Psoas muscle (tissue), 7 donors: ENCODE measurements at regions not wholly inside any gene's neighbourhood (a gene's known extent, or its start where the extent isn't known, plus 50 kb on each side); places are given as distances from the start of the nearest gene placed in this dataset.

Experiments
- ATAC-seq, 4 donors: fragments of 200-7000 bp; cut with Tn5 transposase; one replicate each; pipeline ENCODE4 v1.9.1; 2020; ENCODE audit warnings: moderate library complexity in 3 of 4, mild to moderate bottlenecking in 2 of 4
- DNase-seq, 2 donors: peaks; one replicate each; pipeline ENCODE4 v3.0.0-alpha.2; 2020
- H3K27ac ChIP-seq: fragments of 200-600 bp; one replicate; pipeline ENCODE4 v1.8.0; 2022
- H3K27me3 ChIP-seq, 3 donors: fragments of 200-600 bp in 1 of 3; one replicate each; pipeline versions ENCODE4 v1.6.1 to v1.8.0; 2013 to 2022; ENCODE audit warnings: low read length in 2 of 3, mild to moderate bottlenecking in 2 of 3, moderate library complexity in 1 of 3; ENCODE audit not compliant: insufficient read depth in 3 of 3
- H3K36me3 ChIP-seq, 2 donors: fragments of 200-600 bp in 1 of 2; one replicate each; pipeline versions ENCODE4 v1.6.1 to v1.8.0; 2013 to 2022; ENCODE audit warnings: low read depth in 1 of 2, mild to moderate bottlenecking in 1 of 2, moderate library complexity in 1 of 2; ENCODE audit not compliant: insufficient read depth in 1 of 2
- H3K4me1 ChIP-seq: fragments of 200-600 bp; one replicate; pipeline ENCODE4 v1.8.0; 2022
- H3K4me3 ChIP-seq: fragments of 200-600 bp; one replicate; pipeline ENCODE4 v1.8.0; 2022; ENCODE audit warnings: mild to moderate bottlenecking
- H3K9me3 ChIP-seq: fragments of 200-600 bp; one replicate; pipeline ENCODE4 v1.8.0; 2022
- WGBS, 3 donors: extraction: QIAGEN DNeasy Blood & Tissue Kit; methylation state at CpG; one replicate each; pipeline versions ENCODE4 v1.1.6 to v1.1.7; 2013; 5-methylcytosine and 5-hydroxymethylcytosine counted together
- intact Hi-C, 2 donors: fragments of 100-400 bp; cut with DNase I; formaldehyde crosslinking; loops; one replicate each; pipeline versions ENCODE4 v1.11.0 to v1.14.2; 2022
- TF ChIP-seq, protein P1 (sequence below): fragments of 200-600 bp; IDR thresholded peaks from one replicate; pipeline ENCODE4 v1.8.0; 2022; ENCODE audit warnings: antibody characterized with exemption
- donor health status: healthy with polysubstance abuse.
- donor health status: DM: no; HTN: no; CAD: no; lungs with moderate emphysema.
- donor health status: Bipolar disorder and iron deficiency.
- donor health status: healthy.
- donor health status: DM: yes; HTN: yes; CAD: no.
- donor health status: DM: no; HTN: no; CAD: no.
- donor health status: DM: yes; HTN: yes; CAD: no.

DNA sequence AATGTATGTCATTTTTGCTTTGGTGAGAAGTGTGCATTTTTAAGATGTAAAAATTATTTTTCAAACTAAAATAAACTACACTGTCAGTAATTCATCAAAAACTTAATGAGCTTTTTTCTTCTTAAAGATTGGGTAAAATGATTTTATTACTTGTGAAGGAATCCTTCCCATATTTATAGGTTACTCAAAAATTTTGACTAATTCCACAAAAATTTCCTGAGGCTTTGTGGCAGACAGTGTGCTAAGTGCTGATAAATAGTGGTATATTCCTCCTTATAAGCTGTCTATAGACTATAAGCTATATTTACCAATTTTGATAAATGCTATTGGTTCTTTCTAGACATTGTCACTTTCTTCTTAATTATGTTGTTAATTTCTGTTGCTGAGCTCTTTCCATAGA lies 284.5 kb upstream of the SEMA6D start:
- Histone ChIP-seq H3K4me1 (no peaks in the 10 kb centered on the region), H3K9me3 (no peaks in the 10 kb centered on the region), H3K4me3 (no peak overlapping the region), H3K36me3 (no peaks in the 10 kb centered on the region), H3K27ac (no peak overlapping the region), H3K27me3 (no peaks in the 10 kb centered on the region)
- no peak for ATAC-seq
- intact Hi-C loops: no loop called here
- DNase-seq: no peak
- TF ChIP-seq, protein P1, sequence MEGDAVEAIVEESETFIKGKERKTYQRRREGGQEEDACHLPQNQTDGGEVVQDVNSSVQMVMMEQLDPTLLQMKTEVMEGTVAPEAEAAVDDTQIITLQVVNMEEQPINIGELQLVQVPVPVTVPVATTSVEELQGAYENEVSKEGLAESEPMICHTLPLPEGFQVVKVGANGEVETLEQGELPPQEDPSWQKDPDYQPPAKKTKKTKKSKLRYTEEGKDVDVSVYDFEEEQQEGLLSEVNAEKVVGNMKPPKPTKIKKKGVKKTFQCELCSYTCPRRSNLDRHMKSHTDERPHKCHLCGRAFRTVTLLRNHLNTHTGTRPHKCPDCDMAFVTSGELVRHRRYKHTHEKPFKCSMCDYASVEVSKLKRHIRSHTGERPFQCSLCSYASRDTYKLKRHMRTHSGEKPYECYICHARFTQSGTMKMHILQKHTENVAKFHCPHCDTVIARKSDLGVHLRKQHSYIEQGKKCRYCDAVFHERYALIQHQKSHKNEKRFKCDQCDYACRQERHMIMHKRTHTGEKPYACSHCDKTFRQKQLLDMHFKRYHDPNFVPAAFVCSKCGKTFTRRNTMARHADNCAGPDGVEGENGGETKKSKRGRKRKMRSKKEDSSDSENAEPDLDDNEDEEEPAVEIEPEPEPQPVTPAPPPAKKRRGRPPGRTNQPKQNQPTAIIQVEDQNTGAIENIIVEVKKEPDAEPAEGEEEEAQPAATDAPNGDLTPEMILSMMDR: no peak

DNA sequence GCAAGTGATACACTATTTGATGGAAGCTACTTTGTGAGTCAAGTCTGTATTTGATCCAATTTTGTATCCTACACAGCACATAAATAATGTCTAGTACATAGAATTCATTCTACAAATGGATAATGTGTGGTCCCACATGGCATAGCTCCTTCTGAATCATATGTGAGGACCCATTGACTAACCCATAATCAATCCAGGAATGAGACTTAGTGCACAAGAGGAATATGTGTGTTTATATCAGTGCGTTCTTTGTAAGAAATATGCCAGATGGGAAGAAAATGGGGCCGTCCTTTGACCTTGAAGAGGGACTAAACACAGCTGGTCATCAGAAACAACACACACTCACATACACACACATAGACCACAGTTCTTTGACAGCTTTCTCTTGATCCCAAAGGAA lies 282.7 kb upstream of the SEMA6D start:
- no peak overlapping the region for H3K4me3 ChIP-seq
- WGBS, 3 donors: 81 to 86% (median 84%) methylated on average over 2 of the region's 2 CpGs
- no peak for DNase-seq
- no peaks in the 10 kb centered on the region for H3K27me3 ChIP-seq
- H3K36me3 ChIP-seq: no peaks in the 10 kb centered on the region
- ATAC-seq: no peak
- H3K4me1 ChIP-seq: no peaks in the 10 kb centered on the region
- TF ChIP-seq, protein P1: no peak
- H3K27ac ChIP-seq: no peak overlapping the region
- no peaks in the 10 kb centered on the region for H3K9me3 ChIP-seq
- intact Hi-C loops: no loop called here

DNA sequence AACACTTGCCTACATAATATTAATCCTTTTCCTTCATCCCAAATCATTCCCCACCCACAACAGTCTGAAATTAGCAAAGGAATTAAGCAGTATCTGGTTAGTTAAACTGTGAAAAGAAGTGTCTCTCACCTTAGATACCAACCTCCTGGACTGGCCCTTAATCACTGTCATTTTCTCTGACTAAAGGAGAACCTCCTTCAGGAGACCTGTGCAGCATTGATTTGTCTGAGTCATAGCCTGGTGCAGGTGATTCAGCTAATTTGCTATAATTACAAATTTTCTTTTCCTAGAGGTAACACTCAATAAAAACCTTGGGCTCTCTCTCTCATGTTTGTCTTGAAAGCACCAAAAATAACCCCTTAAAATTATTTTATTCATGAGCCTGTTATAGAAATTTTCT lies 279.8 kb upstream of the SEMA6D start:
- ATAC-seq (no peak), DNase-seq (no peak)
- no peaks in the 10 kb centered on the region for H3K4me1 ChIP-seq
- no peaks in the 10 kb centered on the region for H3K36me3 ChIP-seq
- H3K27me3 ChIP-seq: no peaks in the 10 kb centered on the region
- H3K27ac ChIP-seq: no peak overlapping the region
- intact Hi-C loops: no loop called here
- no peaks in the 10 kb centered on the region for H3K9me3 ChIP-seq
- TF ChIP-seq, protein P1: no peak
- H3K4me3 ChIP-seq: no peak overlapping the region

DNA sequence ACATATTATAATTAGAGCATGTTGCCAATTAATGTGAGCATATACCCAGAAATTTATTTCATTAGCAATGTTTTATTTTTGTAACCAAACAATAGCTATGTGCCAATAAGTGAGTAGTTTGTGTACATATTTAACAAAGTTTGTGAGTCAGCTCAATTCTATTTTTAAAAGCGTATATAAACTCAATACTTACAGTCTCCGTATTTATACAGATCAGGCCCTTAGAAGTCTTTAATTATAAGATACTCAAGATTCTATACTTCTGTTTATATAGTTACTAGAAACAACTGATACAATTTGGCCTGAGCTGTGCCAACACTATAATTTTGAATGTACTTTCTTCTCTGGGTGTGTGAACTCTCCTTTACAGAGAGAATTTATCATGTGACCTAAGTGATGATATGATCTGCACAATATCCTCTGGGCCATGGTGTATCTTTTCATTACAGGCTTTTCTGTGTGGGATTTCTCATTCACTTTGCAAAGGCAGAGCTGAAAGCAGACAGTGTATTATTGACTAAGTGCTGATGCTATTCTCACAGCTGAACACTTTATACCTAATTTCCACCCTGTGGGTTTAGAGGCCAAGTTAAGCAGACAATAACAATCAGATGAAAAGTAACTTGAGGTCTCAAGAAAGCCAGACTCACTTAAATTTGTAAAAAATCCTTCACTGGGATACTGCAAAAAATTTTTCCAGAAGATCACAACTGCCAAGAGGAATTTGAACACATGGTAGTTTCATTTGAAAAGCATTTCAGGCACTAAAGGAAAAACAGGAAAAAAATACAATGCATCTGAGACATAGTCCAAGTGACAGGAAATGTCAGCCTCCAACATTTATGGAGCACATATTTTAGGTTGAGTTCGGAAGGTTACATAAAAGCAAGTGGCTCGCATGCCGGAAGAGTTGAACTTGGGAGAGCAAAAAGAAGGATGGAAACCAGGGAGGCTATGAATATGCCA lies 277.9 kb upstream of the SEMA6D start:
- 52 to 65% (median 64%) methylated on average over 5 of the region's 5 CpGs for WGBS, 3 donors
- no peaks in the 10 kb centered on the region for H3K9me3 ChIP-seq
- TF ChIP-seq, protein P1: no peak
- H3K27ac ChIP-seq: no peak overlapping the region
- intact Hi-C loops: no loop called here
- H3K4me3 ChIP-seq: no peak overlapping the region
- ATAC-seq (no peak), DNase-seq (no peak)
- H3K27me3 ChIP-seq: no peaks in the 10 kb centered on the region
- H3K36me3 ChIP-seq: no peaks in the 10 kb centered on the region
- no peaks in the 10 kb centered on the region for H3K4me1 ChIP-seq

DNA sequence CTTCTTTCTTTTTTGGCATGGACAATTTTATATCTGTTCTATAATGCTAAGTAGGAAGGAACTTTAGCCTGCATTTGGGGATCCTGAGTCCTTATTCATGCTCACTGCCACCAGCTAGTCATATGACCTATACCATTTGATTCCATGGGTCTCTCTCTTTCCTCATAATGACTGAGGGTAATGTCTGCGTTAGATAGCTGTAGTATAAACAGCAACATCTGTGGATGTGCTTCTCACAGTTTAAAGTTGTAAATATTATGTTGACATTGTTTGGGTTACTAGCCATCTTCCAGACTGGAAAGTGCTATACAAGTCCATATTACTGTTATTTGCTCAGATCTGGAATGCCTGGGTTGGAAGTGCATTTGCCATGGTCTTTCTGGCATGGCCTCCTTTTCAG lies 274.9 kb upstream of the SEMA6D start:
- intact Hi-C loops: no loop called here
- DNase-seq: no peak
- no peak for ATAC-seq
- H3K27me3 ChIP-seq: no peaks in the 10 kb centered on the region
- no peaks in the 10 kb centered on the region for H3K36me3 ChIP-seq
- H3K9me3 ChIP-seq: no peaks in the 10 kb centered on the region
- H3K4me3 ChIP-seq: no peak overlapping the region
- no peak overlapping the region for H3K27ac ChIP-seq
- TF ChIP-seq, protein P1: no peak
- no peaks in the 10 kb centered on the region for H3K4me1 ChIP-seq
- 75 to 83% (median 81%) methylated on average over 1 of the region's 1 CpG for WGBS, 3 donors
